K562 (cell line): ENCODE measurements at regions not wholly inside any gene's neighbourhood (a gene's known extent, or its start where the extent isn't known, plus 50 kb on each side); places are given as distances from the start of the nearest gene placed in this dataset.

ENCODE experiments used
- GATAD2A ChIP-seq: fragments of 450-650 bp; IDR thresholded peaks from 2 replicates; pipeline ENCODE4 v1.6.1; 2017
- NCOR1 ChIP-seq: fragments of 450-650 bp; IDR thresholded peaks from 2 replicates; pipeline ENCODE4 v1.6.1; 2016; ENCODE audit warnings: mild to moderate bottlenecking, moderate library complexity
- POLR2H ChIP-seq: IDR thresholded peaks from 2 replicates; pipeline ENCODE4 v1.6.1; 2016; ENCODE audit warnings: missing genetic modification characterization, low read depth, mild to moderate bottlenecking, control low read depth, missing compliant biosample characterization, moderate library complexity
- RBM34 ChIP-seq: fragments of 200-400 bp; formaldehyde crosslinking; IDR thresholded peaks from 2 replicates; pipeline ENCODE4 v1.6.1; 2018; ENCODE audit warnings: low read length, borderline replicate concordance; ENCODE audit not compliant: insufficient read depth
- SNIP1 ChIP-seq: fragments of 450-650 bp; IDR thresholded peaks from 2 replicates; pipeline ENCODE4 v1.7.1; 2017; ENCODE audit warnings: low read depth, mild to moderate bottlenecking
- SREBF1 ChIP-seq: fragments of 150-350 bp; IDR thresholded peaks from 2 replicates; pipeline ENCODE4 v1.6.1; 2014; ENCODE audit warnings: antibody characterized with exemption, low read depth, low read length, borderline replicate concordance
- TF ChIP-seq, protein P1 (sequence below): fragments of 250-450 bp; sonication (Bioruptor Pico); IDR thresholded peaks from 2 replicates; pipeline ENCODE4 v1.5.0; 2020; ENCODE audit warnings: mild to moderate bottlenecking, borderline replicate concordance
- TF ChIP-seq, protein P2 (sequence below): sonication (generic); formaldehyde crosslinking; IDR thresholded peaks from 2 replicates; pipeline ENCODE4 v1.8.0; 2022; ENCODE audit warnings: mild to moderate bottlenecking, missing genetic modification reagents
- TF ChIP-seq, protein P3 (sequence below), 2 experiments: fragments of 450-650 bp; formaldehyde crosslinking in 1 of 2; IDR thresholded peaks; 2 replicates each; pipeline versions ENCODE4 v1.4.0 to v1.6.1; 2014 to 2020; ENCODE audit warnings: mild to moderate bottlenecking in 2 of 2, borderline replicate concordance in 1 of 2, low read depth in 1 of 2
- TF ChIP-seq, protein P4 (sequence below): fragments of 250-450 bp; sonication (Bioruptor Pico); IDR thresholded peaks from 2 replicates; pipeline ENCODE4 v1.4.0; 2020; ENCODE audit warnings: mild to moderate bottlenecking, moderate library complexity

DNA sequence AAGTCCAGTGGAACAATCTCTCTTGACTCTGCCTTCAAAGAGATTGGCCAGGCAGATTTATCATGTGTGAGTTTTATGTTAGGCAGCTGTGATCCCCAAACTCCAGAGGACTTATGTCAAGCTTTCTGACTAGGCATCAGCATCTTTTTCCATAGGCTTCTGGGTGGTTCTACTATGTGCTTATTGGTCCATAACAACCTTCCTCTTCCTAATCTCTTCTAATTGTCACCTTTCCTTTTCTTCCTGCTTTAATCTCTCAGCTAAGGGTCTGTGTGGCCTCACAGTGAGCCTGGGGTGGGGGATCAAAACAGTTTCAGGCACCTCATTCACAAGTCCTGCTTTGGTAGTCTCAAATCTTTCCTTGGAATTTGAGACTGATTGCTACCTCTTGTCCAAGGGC, 170.9 kb upstream of the CHD1 start (continued):
- TF ChIP-seq, protein P1, sequence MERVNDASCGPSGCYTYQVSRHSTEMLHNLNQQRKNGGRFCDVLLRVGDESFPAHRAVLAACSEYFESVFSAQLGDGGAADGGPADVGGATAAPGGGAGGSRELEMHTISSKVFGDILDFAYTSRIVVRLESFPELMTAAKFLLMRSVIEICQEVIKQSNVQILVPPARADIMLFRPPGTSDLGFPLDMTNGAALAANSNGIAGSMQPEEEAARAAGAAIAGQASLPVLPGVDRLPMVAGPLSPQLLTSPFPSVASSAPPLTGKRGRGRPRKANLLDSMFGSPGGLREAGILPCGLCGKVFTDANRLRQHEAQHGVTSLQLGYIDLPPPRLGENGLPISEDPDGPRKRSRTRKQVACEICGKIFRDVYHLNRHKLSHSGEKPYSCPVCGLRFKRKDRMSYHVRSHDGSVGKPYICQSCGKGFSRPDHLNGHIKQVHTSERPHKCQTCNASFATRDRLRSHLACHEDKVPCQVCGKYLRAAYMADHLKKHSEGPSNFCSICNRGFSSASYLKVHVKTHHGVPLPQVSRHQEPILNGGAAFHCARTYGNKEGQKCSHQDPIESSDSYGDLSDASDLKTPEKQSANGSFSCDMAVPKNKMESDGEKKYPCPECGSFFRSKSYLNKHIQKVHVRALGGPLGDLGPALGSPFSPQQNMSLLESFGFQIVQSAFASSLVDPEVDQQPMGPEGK: no peak
- TF ChIP-seq, protein P2, sequence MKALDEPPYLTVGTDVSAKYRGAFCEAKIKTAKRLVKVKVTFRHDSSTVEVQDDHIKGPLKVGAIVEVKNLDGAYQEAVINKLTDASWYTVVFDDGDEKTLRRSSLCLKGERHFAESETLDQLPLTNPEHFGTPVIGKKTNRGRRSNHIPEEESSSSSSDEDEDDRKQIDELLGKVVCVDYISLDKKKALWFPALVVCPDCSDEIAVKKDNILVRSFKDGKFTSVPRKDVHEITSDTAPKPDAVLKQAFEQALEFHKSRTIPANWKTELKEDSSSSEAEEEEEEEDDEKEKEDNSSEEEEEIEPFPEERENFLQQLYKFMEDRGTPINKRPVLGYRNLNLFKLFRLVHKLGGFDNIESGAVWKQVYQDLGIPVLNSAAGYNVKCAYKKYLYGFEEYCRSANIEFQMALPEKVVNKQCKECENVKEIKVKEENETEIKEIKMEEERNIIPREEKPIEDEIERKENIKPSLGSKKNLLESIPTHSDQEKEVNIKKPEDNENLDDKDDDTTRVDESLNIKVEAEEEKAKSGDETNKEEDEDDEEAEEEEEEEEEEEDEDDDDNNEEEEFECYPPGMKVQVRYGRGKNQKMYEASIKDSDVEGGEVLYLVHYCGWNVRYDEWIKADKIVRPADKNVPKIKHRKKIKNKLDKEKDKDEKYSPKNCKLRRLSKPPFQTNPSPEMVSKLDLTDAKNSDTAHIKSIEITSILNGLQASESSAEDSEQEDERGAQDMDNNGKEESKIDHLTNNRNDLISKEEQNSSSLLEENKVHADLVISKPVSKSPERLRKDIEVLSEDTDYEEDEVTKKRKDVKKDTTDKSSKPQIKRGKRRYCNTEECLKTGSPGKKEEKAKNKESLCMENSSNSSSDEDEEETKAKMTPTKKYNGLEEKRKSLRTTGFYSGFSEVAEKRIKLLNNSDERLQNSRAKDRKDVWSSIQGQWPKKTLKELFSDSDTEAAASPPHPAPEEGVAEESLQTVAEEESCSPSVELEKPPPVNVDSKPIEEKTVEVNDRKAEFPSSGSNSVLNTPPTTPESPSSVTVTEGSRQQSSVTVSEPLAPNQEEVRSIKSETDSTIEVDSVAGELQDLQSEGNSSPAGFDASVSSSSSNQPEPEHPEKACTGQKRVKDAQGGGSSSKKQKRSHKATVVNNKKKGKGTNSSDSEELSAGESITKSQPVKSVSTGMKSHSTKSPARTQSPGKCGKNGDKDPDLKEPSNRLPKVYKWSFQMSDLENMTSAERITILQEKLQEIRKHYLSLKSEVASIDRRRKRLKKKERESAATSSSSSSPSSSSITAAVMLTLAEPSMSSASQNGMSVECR (CRISPR knock-in tag): no peak
- TF ChIP-seq POLR2H (tag): no peak
- TF ChIP-seq, protein P3, sequence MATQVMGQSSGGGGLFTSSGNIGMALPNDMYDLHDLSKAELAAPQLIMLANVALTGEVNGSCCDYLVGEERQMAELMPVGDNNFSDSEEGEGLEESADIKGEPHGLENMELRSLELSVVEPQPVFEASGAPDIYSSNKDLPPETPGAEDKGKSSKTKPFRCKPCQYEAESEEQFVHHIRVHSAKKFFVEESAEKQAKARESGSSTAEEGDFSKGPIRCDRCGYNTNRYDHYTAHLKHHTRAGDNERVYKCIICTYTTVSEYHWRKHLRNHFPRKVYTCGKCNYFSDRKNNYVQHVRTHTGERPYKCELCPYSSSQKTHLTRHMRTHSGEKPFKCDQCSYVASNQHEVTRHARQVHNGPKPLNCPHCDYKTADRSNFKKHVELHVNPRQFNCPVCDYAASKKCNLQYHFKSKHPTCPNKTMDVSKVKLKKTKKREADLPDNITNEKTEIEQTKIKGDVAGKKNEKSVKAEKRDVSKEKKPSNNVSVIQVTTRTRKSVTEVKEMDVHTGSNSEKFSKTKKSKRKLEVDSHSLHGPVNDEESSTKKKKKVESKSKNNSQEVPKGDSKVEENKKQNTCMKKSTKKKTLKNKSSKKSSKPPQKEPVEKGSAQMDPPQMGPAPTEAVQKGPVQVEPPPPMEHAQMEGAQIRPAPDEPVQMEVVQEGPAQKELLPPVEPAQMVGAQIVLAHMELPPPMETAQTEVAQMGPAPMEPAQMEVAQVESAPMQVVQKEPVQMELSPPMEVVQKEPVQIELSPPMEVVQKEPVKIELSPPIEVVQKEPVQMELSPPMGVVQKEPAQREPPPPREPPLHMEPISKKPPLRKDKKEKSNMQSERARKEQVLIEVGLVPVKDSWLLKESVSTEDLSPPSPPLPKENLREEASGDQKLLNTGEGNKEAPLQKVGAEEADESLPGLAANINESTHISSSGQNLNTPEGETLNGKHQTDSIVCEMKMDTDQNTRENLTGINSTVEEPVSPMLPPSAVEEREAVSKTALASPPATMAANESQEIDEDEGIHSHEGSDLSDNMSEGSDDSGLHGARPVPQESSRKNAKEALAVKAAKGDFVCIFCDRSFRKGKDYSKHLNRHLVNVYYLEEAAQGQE (IDR thresholded peaks at IDR 0.05; ENCODE audit: borderline replicate concordance): no peak
- TF ChIP-seq, protein P3 (CRISPR knock-in tag; IDR thresholded peaks at IDR 0.05; ENCODE audit: low read depth): no peak
- no peak for TF ChIP-seq NCOR1
- TF ChIP-seq GATAD2A: no peak
- TF ChIP-seq SNIP1: no peak
- TF ChIP-seq SREBF1: no peak
- TF ChIP-seq, protein P4, sequence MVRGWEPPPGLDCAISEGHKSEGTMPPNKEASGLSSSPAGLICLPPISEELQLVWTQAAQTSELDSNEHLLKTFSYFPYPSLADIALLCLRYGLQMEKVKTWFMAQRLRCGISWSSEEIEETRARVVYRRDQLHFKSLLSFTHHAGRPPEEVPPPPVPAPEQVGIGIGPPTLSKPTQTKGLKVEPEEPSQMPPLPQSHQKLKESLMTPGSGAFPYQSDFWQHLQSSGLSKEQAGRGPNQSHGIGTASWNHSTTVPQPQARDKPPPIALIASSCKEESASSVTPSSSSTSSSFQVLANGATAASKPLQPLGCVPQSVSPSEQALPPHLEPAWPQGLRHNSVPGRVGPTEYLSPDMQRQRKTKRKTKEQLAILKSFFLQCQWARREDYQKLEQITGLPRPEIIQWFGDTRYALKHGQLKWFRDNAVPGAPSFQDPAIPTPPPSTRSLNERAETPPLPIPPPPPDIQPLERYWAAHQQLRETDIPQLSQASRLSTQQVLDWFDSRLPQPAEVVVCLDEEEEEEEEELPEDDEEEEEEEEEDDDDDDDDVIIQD: no peak
- TF ChIP-seq RBM34: no peak
